ENCODE measurements at regions not wholly inside any gene's neighbourhood (a gene's known extent, or its start where the extent isn't known, plus 50 kb on each side); places are given as distances from the start of the nearest gene placed in this dataset.

GRCh38 chr4:160927311-160927710 lies 1236.5 kb downstream of the FSTL5 start:
- Histone ChIP-seq H3K9ac (ENCODE audit: low read depth, low read length) (no peak overlapping the region), H3K9me3 (ENCODE audit: insufficient read depth, low read depth, low read length) (no peaks in the 10 kb centered on the region), H3K27ac (ENCODE audit: low read length) (no peak overlapping the region), H3K27me3 (ENCODE audit: insufficient read depth, low read length) (no peaks in the 10 kb centered on the region), H3K4me1 (ENCODE audit: insufficient read depth, low read length) (no peaks in the 10 kb centered on the region), H3K36me3 (ENCODE audit: insufficient read depth, low read depth, low read length) (no peaks in the 10 kb centered on the region), H3K4me3 (ENCODE audit: low read length) (no peak overlapping the region)

GRCh38 chr4:160928482-160928881 lies 1235.3 kb downstream of the FSTL5 start:
- H3K36me3 ChIP-seq (ENCODE audit: insufficient read depth, low read depth, low read length): no peaks in the 10 kb centered on the region
- H3K9ac ChIP-seq (ENCODE audit: low read depth, low read length): no peak overlapping the region
- H3K27ac ChIP-seq (ENCODE audit: low read length): no peak overlapping the region
- no peaks in the 10 kb centered on the region for H3K27me3 ChIP-seq (ENCODE audit: insufficient read depth, low read length)
- no peaks in the 10 kb centered on the region for H3K4me1 ChIP-seq (ENCODE audit: insufficient read depth, low read length)
- H3K9me3 ChIP-seq (ENCODE audit: insufficient read depth, low read depth, low read length): no peaks in the 10 kb centered on the region
- no peak overlapping the region for H3K4me3 ChIP-seq (ENCODE audit: low read length)

- H3K4me1 ChIP-seq (ENCODE audit: insufficient read depth, low read length): no peaks in the 10 kb centered on the region
- no peak overlapping the region for H3K4me3 ChIP-seq (ENCODE audit: low read length)
- H3K9ac ChIP-seq (ENCODE audit: low read depth, low read length): no peak overlapping the region
- H3K9me3 ChIP-seq (ENCODE audit: insufficient read depth, low read depth, low read length): no peaks in the 10 kb centered on the region; the same call in 1 of the 2 replicates
- H3K27ac ChIP-seq (ENCODE audit: low read length): no peak overlapping the region
- no peaks in the 10 kb centered on the region for H3K36me3 ChIP-seq (ENCODE audit: insufficient read depth, low read depth, low read length)
- no peaks in the 10 kb centered on the region for H3K27me3 ChIP-seq (ENCODE audit: insufficient read depth, low read length)
These were observed 1216.1 kb downstream of the FSTL5 start for GRCh38 chr4:160947653-160948052.

- no peak overlapping the region for H3K4me3 ChIP-seq (ENCODE audit: low read length)
- no peaks in the 10 kb centered on the region for H3K27me3 ChIP-seq (ENCODE audit: insufficient read depth, low read length)
- peaks cover 7% of the 10 kb centered on the region; the same call in 1 of the 2 replicates for H3K4me1 ChIP-seq (ENCODE audit: insufficient read depth, low read length)
- H3K9me3 ChIP-seq (ENCODE audit: insufficient read depth, low read depth, low read length): no peaks in the 10 kb centered on the region
- H3K27ac ChIP-seq (ENCODE audit: low read length): no peak overlapping the region
- no peaks in the 10 kb centered on the region for H3K36me3 ChIP-seq (ENCODE audit: insufficient read depth, low read depth, low read length)
- no peak overlapping the region for H3K9ac ChIP-seq (ENCODE audit: low read depth, low read length)
These were observed 1206.9 kb downstream of the FSTL5 start for GRCh38 chr4:160956875-160957274.

- no peak overlapping the region for H3K27ac ChIP-seq (ENCODE audit: low read length)
- no peaks in the 10 kb centered on the region for H3K27me3 ChIP-seq (ENCODE audit: insufficient read depth, low read length)
- H3K36me3 ChIP-seq (ENCODE audit: insufficient read depth, low read depth, low read length): no peaks in the 10 kb centered on the region
- no peak overlapping the region for H3K9ac ChIP-seq (ENCODE audit: low read depth, low read length)
- H3K9me3 ChIP-seq (ENCODE audit: insufficient read depth, low read depth, low read length): no peaks in the 10 kb centered on the region
- H3K4me1 ChIP-seq (ENCODE audit: insufficient read depth, low read length): no peaks in the 10 kb centered on the region
- no peak overlapping the region for H3K4me3 ChIP-seq (ENCODE audit: low read length)
These were observed 1193.9 kb downstream of the FSTL5 start for GRCh38 chr4:160969925-160970324.

- Histone ChIP-seq H3K4me1 (ENCODE audit: insufficient read depth, low read length) (no peaks in the 10 kb centered on the region), H3K9ac (ENCODE audit: low read depth, low read length) (no peak overlapping the region), H3K27ac (ENCODE audit: low read length) (no peak overlapping the region), H3K27me3 (ENCODE audit: insufficient read depth, low read length) (no peaks in the 10 kb centered on the region), H3K4me3 (ENCODE audit: low read length) (no peak overlapping the region), H3K9me3 (ENCODE audit: insufficient read depth, low read depth, low read length) (no peaks in the 10 kb centered on the region), H3K36me3 (ENCODE audit: insufficient read depth, low read depth, low read length) (no peaks in the 10 kb centered on the region)
These were observed 1183.7 kb downstream of the FSTL5 start for GRCh38 chr4:160980091-160980490.

- no peak overlapping the region for H3K27ac ChIP-seq (ENCODE audit: low read length)
- H3K4me3 ChIP-seq (ENCODE audit: low read length): no peak overlapping the region
- H3K9ac ChIP-seq (ENCODE audit: low read depth, low read length): no peak overlapping the region
- no peaks in the 10 kb centered on the region for H3K27me3 ChIP-seq (ENCODE audit: insufficient read depth, low read length)
- H3K36me3 ChIP-seq (ENCODE audit: insufficient read depth, low read depth, low read length): no peaks in the 10 kb centered on the region
- H3K9me3 ChIP-seq (ENCODE audit: insufficient read depth, low read depth, low read length): no peaks in the 10 kb centered on the region
- no peaks in the 10 kb centered on the region for H3K4me1 ChIP-seq (ENCODE audit: insufficient read depth, low read length)
These were observed 1182.7 kb downstream of the FSTL5 start for GRCh38 chr4:160981083-160981482.

GRCh38 chr4:160983035-160983434 lies 1180.8 kb downstream of the FSTL5 start:
- Histone ChIP-seq H3K27me3 (ENCODE audit: insufficient read depth, low read length) (no peaks in the 10 kb centered on the region), H3K4me3 (ENCODE audit: low read length) (no peak overlapping the region), H3K27ac (ENCODE audit: low read length) (no peak overlapping the region), H3K36me3 (ENCODE audit: insufficient read depth, low read depth, low read length) (no peaks in the 10 kb centered on the region), H3K9me3 (ENCODE audit: insufficient read depth, low read depth, low read length) (no peaks in the 10 kb centered on the region), H3K9ac (ENCODE audit: low read depth, low read length) (no peak overlapping the region), H3K4me1 (ENCODE audit: insufficient read depth, low read length) (no peaks in the 10 kb centered on the region)

GRCh38 chr4:161002386-161002785 lies 1161.4 kb downstream of the FSTL5 start:
- Histone ChIP-seq H3K9ac (ENCODE audit: low read depth, low read length) (no peak overlapping the region), H3K9me3 (ENCODE audit: insufficient read depth, low read depth, low read length) (no peaks in the 10 kb centered on the region; the same call in 1 of the 2 replicates), H3K4me3 (ENCODE audit: low read length) (no peak overlapping the region), H3K27ac (ENCODE audit: low read length) (no peak overlapping the region), H3K27me3 (ENCODE audit: insufficient read depth, low read length) (no peaks in the 10 kb centered on the region), H3K4me1 (ENCODE audit: insufficient read depth, low read length) (no peaks in the 10 kb centered on the region), H3K36me3 (ENCODE audit: insufficient read depth, low read depth, low read length) (no peaks in the 10 kb centered on the region)

- H3K9ac ChIP-seq (ENCODE audit: low read depth, low read length): no peak overlapping the region
- no peak overlapping the region for H3K4me3 ChIP-seq (ENCODE audit: low read length)
- no peaks in the 10 kb centered on the region for H3K36me3 ChIP-seq (ENCODE audit: insufficient read depth, low read depth, low read length)
- no peaks in the 10 kb centered on the region for H3K4me1 ChIP-seq (ENCODE audit: insufficient read depth, low read length)
- no peaks in the 10 kb centered on the region; the same call in 1 of the 2 replicates for H3K9me3 ChIP-seq (ENCODE audit: insufficient read depth, low read depth, low read length)
- H3K27me3 ChIP-seq (ENCODE audit: insufficient read depth, low read length): no peaks in the 10 kb centered on the region
- no peak overlapping the region for H3K27ac ChIP-seq (ENCODE audit: low read length)
These were observed 1160.3 kb downstream of the FSTL5 start for GRCh38 chr4:161003418-161004057.

GRCh38 chr4:161005746-161006145 lies 1158.1 kb downstream of the FSTL5 start:
- H3K9ac ChIP-seq (ENCODE audit: low read depth, low read length): no peak overlapping the region
- no peak overlapping the region for H3K4me3 ChIP-seq (ENCODE audit: low read length)
- H3K4me1 ChIP-seq (ENCODE audit: insufficient read depth, low read length): no peaks in the 10 kb centered on the region
- no peaks in the 10 kb centered on the region; the same call in 1 of the 2 replicates for H3K9me3 ChIP-seq (ENCODE audit: insufficient read depth, low read depth, low read length)
- no peaks in the 10 kb centered on the region for H3K36me3 ChIP-seq (ENCODE audit: insufficient read depth, low read depth, low read length)
- no peaks in the 10 kb centered on the region for H3K27me3 ChIP-seq (ENCODE audit: insufficient read depth, low read length)
- H3K27ac ChIP-seq (ENCODE audit: low read length): no peak overlapping the region

GRCh38 chr4:161008527-161008926 lies 1155.3 kb downstream of the FSTL5 start:
- no peaks in the 10 kb centered on the region for H3K4me1 ChIP-seq (ENCODE audit: insufficient read depth, low read length)

More at GRCh38 chr4:161008527-161008926, 1155.3 kb downstream of the FSTL5 start:
- Histone ChIP-seq H3K4me3 (ENCODE audit: low read length) (no peak overlapping the region), H3K27ac (ENCODE audit: low read length) (no peak overlapping the region), H3K36me3 (ENCODE audit: insufficient read depth, low read depth, low read length) (no peaks in the 10 kb centered on the region), H3K9ac (ENCODE audit: low read depth, low read length) (no peak overlapping the region), H3K9me3 (ENCODE audit: insufficient read depth, low read depth, low read length) (no peaks in the 10 kb centered on the region), H3K27me3 (ENCODE audit: insufficient read depth, low read length) (no peaks in the 10 kb centered on the region)
